Caco-2 (cell line): ENCODE measurements at regions not wholly inside any gene's neighbourhood (a gene's known extent, or its start where the extent isn't known, plus 50 kb on each side); places are given as distances from the start of the nearest gene placed in this dataset.

Source experiments
- BruUV-seq: library from RNA; stranded (reverse); fragments of 400-500 nt; replicated peaks from 2 replicates; lab custom pipeline; 2021; lab: Mats Ljungman, UMichigan
- CTCF ChIA-PET: fragments of 300-600 bp; sonication (Branson Sonifier 250); formaldehyde crosslinking; loops from one replicate; lab custom pipeline; 2022; ENCODE audit warnings: antibody characterized with exemption; lab: Charles Lee
- POLR2A ChIA-PET: fragments of 300-600 bp; sonication (Branson Sonifier 250); formaldehyde crosslinking; loops from one replicate; lab custom pipeline; 2022; ENCODE audit warnings: antibody characterized with exemption; lab: Charles Lee
- DNase-seq, 2 experiments: peaks; one replicate each; pipeline versions ENCODE4 v3.0.0 to v3.0.0-alpha.2; 2020 to 2022
- H3K27me3 ChIP-seq: replicated peaks from 2 replicates; pipeline ENCODE4 v1.6.0; 2011; ENCODE audit warnings: low read length; ENCODE audit not compliant: control insufficient read depth, insufficient read depth
- H3K36me3 ChIP-seq: 2 replicates; pipeline ENCODE4 v1.5.1; 2011; ENCODE audit warnings: low read length; ENCODE audit not compliant: control insufficient read depth, insufficient read depth
- H3K4me1 ChIP-seq: fragments of 250-450 bp; sonication (Bioruptor Pico); 2 replicates; pipeline ENCODE4 v1.5.1; 2020; ENCODE audit warnings: mild to moderate bottlenecking
- H3K4me3 ChIP-seq: 2 replicates; pipeline ENCODE4 v1.5.1; 2011; ENCODE audit warnings: low read depth, mild to moderate bottlenecking, control low read depth, low read length
- H3K9me3 ChIP-seq: fragments of 250-450 bp; sonication (Bioruptor Pico); 2 replicates; pipeline ENCODE4 v1.5.1; 2020; ENCODE audit warnings: mild to moderate bottlenecking, moderate library complexity
- H3K27ac Mint-ChIP-seq: one replicate; pipeline ENCODE4 v1.8.0; 2022; ENCODE audit warnings: mixed read lengths; ENCODE audit not compliant: unreplicated experiment
- H3K27me3 Mint-ChIP-seq: one replicate; pipeline ENCODE4 v1.8.0; 2022; ENCODE audit warnings: mixed read lengths; ENCODE audit not compliant: insufficient read depth, unreplicated experiment
- H3K36me3 Mint-ChIP-seq: one replicate; pipeline ENCODE4 v1.8.0; 2022; ENCODE audit warnings: mild to moderate bottlenecking, mixed read lengths; ENCODE audit not compliant: insufficient read depth, unreplicated experiment
- H3K4me1 Mint-ChIP-seq: one replicate; pipeline ENCODE4 v1.8.0; 2022; ENCODE audit warnings: low read depth, mixed read lengths; ENCODE audit not compliant: unreplicated experiment
- H3K4me3 Mint-ChIP-seq: one replicate; pipeline ENCODE4 v1.8.0; 2022; ENCODE audit warnings: mild to moderate bottlenecking, moderate library complexity, mixed read lengths; ENCODE audit not compliant: unreplicated experiment
- H3K9me3 Mint-ChIP-seq: one replicate; pipeline ENCODE4 v1.8.0; 2022; ENCODE audit warnings: mixed read lengths; ENCODE audit not compliant: unreplicated experiment
- CTCF ChIP-seq, 2 experiments: fragments of 200-600 bp in 1 of 2; IDR thresholded peaks; 1 replicate in 1 of 2; 2 replicates in 1 of 2; pipeline versions ENCODE4 v1.5.1 to v1.8.0; 2011 to 2022; ENCODE audit warnings: antibody characterized with exemption in 1 of 2, control low read depth in 1 of 2, inconsistent platforms in 1 of 2, low read depth in 1 of 2, low read length in 1 of 2, mild to moderate bottlenecking in 1 of 2, moderate library complexity in 1 of 2; ENCODE audit not compliant: insufficient read depth in 1 of 2, severe bottlenecking in 1 of 2, unreplicated experiment in 1 of 2
- intact Hi-C: fragments of 100-400 bp; cut with micrococcal nuclease; formaldehyde crosslinking; loops from one replicate; pipeline ENCODE4 v1.10.0; 2022; ENCODE audit not compliant: unreplicated experiment

- no peaks in the 10 kb centered on the region for H3K27me3 Mint-ChIP-seq
- H3K4me3 ChIP-seq = no peak overlapping the region
- no peak for DNase-seq
- POLR2A ChIA-PET = no interaction called here
- H3K4me3 Mint-ChIP-seq = no peak overlapping the region
- intact Hi-C loops = loop anchor here (5.0 kb wide), 1 partner anchor 195 kb away; no protein-coding TSS in a partner anchor
- no peak overlapping the region for H3K27ac Mint-ChIP-seq
- no peaks in the 10 kb centered on the region for H3K27me3 ChIP-seq
- no TSS peak for BruUV-seq
- peaks cover 12% of the 10 kb centered on the region for H3K4me1 ChIP-seq
- no peaks in the 10 kb centered on the region for H3K36me3 ChIP-seq
- peaks cover 19% of the 10 kb centered on the region for H3K4me1 Mint-ChIP-seq
- no peaks in the 10 kb centered on the region for H3K9me3 Mint-ChIP-seq
- CTCF ChIA-PET = no interaction called here
- no peaks in the 10 kb centered on the region for H3K9me3 ChIP-seq
- no peak for TF ChIP-seq CTCF (IDR thresholded peaks at IDR 0.05; ENCODE audit: insufficient read depth in 1 of 2, low read depth in 1 of 2, low read length in 1 of 2, severe bottlenecking in 1 of 2, unreplicated experiment in 1 of 2)
- H3K36me3 Mint-ChIP-seq = no peaks in the 10 kb centered on the region
These were observed 94.0 kb downstream of the CCDC185 start for GRCh38 chr1:223486932-223487886.

- H3K36me3 ChIP-seq = no peaks in the 10 kb centered on the region
- ChIA-PET POLR2A (no interaction called here), CTCF (no interaction called here)
- H3K4me1 Mint-ChIP-seq = peaks cover 19% of the 10 kb centered on the region
- H3K27me3 ChIP-seq = no peaks in the 10 kb centered on the region
- peaks cover 12% of the 10 kb centered on the region for H3K4me1 ChIP-seq
- H3K27me3 Mint-ChIP-seq = no peaks in the 10 kb centered on the region
- H3K27ac Mint-ChIP-seq = no peak overlapping the region
- H3K4me3 Mint-ChIP-seq = no peak overlapping the region
- H3K9me3 Mint-ChIP-seq = no peaks in the 10 kb centered on the region
- H3K4me3 ChIP-seq = no peak overlapping the region
- no TSS peak for BruUV-seq
- no peaks in the 10 kb centered on the region for H3K36me3 Mint-ChIP-seq
- H3K9me3 ChIP-seq = no peaks in the 10 kb centered on the region
- DNase-seq = no peak
- TF ChIP-seq CTCF (IDR thresholded peaks at IDR 0.05; ENCODE audit: insufficient read depth in 1 of 2, low read depth in 1 of 2, low read length in 1 of 2, severe bottlenecking in 1 of 2, unreplicated experiment in 1 of 2) = no peak
- intact Hi-C loops = loop anchor here (5.0 kb wide), 1 partner anchor 194 kb away; no protein-coding TSS in a partner anchor
These were observed 94.7 kb downstream of the CCDC185 start for GRCh38 chr1:223487887-223488259.

GRCh38 chr1:223489439-223489838 is 96.2 kb downstream of the CCDC185 start:
- H3K27me3 Mint-ChIP-seq = no peaks in the 10 kb centered on the region
- peaks cover 12% of the 10 kb centered on the region for H3K4me1 ChIP-seq
- TF ChIP-seq CTCF (IDR thresholded peaks at IDR 0.05; ENCODE audit: insufficient read depth in 1 of 2, low read depth in 1 of 2, low read length in 1 of 2, severe bottlenecking in 1 of 2, unreplicated experiment in 1 of 2) = no peak
- no peaks in the 10 kb centered on the region for H3K36me3 Mint-ChIP-seq
- CTCF ChIA-PET = no interaction called here
- POLR2A ChIA-PET = no interaction called here
- no TSS peak for BruUV-seq
- H3K4me1 Mint-ChIP-seq = peaks cover 25% of the 10 kb centered on the region
- intact Hi-C loops = loop anchor here (5.0 kb wide), 1 partner anchor 193 kb away; no protein-coding TSS in a partner anchor
- no peaks in the 10 kb centered on the region for H3K9me3 ChIP-seq
- H3K27ac Mint-ChIP-seq = no peak overlapping the region
- no peaks in the 10 kb centered on the region for H3K9me3 Mint-ChIP-seq
- no peak overlapping the region for H3K4me3 ChIP-seq
- no peaks in the 10 kb centered on the region for H3K27me3 ChIP-seq
- H3K4me3 Mint-ChIP-seq = no peak overlapping the region
- H3K36me3 ChIP-seq = no peaks in the 10 kb centered on the region
- DNase-seq = no peak
